NCI-H345 (cell line): ENCODE measurements at regions not wholly inside any gene's neighbourhood (a gene's known extent, or its start where the extent isn't known, plus 50 kb on each side); places are given as distances from the start of the nearest gene placed in this dataset.

Experiments
- DNase-seq: peaks from one replicate; lab custom pipeline; 2025; lab: John Stamatoyannopoulos, UW

- DNase-seq = no peak
Observed at GRCh38 chr1:239263801-239264200, 122.6 kb upstream of the CHRM3 start.

DNA sequence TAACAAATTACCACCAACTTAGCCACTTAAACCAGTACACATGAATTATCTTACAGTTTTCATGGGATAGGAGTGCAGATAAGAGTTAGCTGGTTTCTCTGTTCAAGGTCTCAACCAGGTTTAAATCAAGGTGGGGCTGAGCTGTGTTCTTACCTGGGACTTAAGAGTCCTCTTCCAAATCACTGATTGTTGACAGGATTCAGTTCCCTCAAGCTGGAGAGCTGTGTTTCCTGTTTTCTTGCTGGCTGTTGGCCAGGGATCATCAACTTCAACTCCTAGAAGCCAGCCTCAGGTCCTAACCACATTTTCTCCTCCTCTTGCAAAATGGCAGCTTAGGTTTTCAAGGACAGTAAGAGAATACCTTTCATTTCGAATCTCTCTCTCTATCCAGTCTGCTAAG, 123.8 kb upstream of the CHRM3 start:
- no peak for DNase-seq

- DNase-seq = no peak
Observed at GRCh38 chr1:239261521-239261920, 124.8 kb upstream of the CHRM3 start.

- DNase-seq = no peak
Observed at GRCh38 chr1:239260842-239261241, 125.5 kb upstream of the CHRM3 start.

GRCh38 chr1:239255628-239256160, 130.7 kb upstream of the CHRM3 start:
- DNase-seq = no peak

- DNase-seq = no peak
Observed at GRCh38 chr1:239254999-239255398, 131.4 kb upstream of the CHRM3 start.

GRCh38 chr1:239253032-239253431, 133.3 kb upstream of the CHRM3 start:
- DNase-seq = no peak

- no peak for DNase-seq
Observed at GRCh38 chr1:239250353-239251035, 135.9 kb upstream of the CHRM3 start.

DNA sequence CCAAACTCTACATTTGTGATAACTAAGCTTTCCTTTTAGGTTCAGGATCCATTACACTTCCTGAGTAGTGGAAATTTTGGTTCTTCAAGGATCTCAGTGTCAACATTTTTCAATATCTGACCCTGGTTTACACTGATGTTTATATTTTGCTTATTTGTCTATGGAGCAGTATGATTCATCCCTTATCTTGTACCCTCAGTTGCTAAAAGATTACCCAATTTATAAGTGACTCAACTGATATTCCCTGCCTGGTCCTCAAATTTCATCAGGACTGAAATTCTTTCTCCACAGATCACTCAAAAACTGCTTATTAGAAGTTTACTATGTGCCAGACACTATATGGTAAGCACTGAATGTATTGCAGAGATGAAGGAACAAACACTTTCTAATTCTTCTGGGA, 139.1 kb upstream of the CHRM3 start:
- DNase-seq = no peak

DNA sequence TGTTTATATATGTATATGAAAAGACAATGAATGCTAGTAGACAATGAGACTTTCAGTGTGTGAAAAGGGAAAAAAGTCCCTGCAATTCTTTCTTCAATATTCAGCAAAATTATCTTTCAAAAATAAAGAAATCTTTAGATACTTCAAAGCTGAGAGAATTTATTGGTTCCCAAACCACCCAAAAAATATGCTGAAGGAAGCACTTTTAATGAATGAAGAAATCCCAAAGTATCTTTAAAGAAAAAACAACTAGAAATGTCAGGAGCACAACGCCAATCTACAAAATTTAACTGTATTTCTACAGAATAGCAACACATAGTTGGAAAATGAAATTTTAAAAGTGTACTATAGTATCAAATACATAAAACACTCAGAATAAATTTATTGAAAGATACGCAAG, 142.3 kb upstream of the CHRM3 start:
- DNase-seq = no peak

- no peak for DNase-seq
Observed at GRCh38 chr1:239243006-239243405, 143.4 kb upstream of the CHRM3 start.

- DNase-seq = no peak
Observed at GRCh38 chr1:239242404-239242803, 144.0 kb upstream of the CHRM3 start.

- DNase-seq = no peak
Observed at GRCh38 chr1:239240736-239241135, 145.6 kb upstream of the CHRM3 start.

- DNase-seq = no peak
Observed at GRCh38 chr1:239239529-239239928, 146.8 kb upstream of the CHRM3 start.

DNA sequence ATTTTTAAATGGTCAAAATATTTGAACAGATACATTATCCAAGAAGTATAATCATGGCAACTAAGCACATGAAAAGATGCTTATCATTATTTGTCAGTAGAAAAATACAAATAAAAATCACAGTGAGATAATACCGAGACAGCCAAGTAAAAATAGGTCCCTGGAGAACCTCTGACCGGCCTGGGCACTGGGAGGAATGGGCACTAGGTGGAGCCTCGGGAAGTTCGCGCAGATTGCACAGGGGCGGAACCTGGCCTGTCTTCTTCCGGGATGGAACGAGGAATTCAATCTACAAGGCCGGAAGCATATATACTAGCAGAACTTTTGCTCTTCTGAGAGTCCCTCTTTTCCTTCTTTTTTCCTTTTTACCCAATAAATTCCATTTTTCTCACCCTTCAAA, 148.5 kb upstream of the CHRM3 start:
- DNase-seq = no peak

GRCh38 chr1:239233626-239234025, 152.7 kb upstream of the CHRM3 start:
- no peak for DNase-seq

DNA sequence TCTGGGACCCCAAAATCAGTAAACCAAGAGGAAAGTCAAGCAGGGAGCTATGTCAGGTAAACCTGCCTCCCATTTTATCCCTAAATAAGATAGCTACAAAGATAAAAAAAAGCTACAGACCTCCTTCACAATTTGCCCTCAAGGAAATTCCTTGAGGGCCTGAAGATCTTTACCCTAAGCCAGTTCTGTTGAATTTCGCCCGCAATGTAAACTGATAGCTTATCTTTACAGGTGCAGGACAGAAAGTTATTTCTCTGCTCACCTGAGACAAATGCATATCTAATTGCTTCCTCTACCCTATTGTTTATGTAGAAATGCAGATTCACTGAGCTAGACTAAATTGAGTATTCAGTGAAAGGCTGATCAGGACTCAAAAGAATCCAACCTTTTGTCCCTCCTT, 153.4 kb upstream of the CHRM3 start:
- DNase-seq = no peak

DNA sequence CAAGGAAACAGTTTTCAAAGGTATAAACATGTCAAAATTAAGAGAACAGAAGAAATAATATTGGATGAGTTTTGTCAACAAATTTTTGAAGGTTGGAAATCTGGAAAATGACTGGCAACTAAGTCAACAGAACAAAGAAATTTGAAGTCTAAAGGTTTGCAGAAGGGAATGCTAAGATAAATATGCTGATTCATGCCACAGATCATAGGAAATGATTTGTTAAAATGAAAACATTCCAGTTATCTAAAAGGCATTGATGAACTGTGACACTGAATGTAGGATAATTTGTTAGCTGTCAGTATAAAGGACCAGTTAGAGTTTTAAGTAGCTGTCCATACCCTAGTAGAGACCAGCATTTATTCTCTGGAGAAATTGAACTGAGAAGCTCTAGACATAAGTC, 157.9 kb upstream of the CHRM3 start:
- DNase-seq = no peak

DNA sequence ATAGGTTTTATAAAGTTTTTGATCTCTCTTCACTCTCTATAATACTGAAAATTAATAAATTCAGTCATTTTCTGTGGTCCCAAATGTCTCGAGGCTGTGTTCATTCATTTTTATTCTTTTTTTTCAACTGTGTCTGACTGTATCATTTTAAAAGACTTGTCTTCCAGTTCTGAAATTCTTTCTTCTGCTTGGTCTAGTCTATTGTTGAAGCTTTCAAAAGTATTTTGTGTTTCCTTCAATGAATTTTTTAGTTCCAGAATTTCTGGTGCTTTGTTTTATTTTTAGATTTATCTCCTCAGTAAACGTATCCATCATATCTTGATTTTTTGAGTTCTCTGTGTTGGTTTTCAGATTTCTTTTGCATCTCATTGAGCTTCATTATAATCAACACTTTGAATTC, 161.0 kb upstream of the CHRM3 start:
- DNase-seq = no peak

GRCh38 chr1:239224100-239224499, 162.3 kb upstream of the CHRM3 start:
- DNase-seq = no peak

DNA sequence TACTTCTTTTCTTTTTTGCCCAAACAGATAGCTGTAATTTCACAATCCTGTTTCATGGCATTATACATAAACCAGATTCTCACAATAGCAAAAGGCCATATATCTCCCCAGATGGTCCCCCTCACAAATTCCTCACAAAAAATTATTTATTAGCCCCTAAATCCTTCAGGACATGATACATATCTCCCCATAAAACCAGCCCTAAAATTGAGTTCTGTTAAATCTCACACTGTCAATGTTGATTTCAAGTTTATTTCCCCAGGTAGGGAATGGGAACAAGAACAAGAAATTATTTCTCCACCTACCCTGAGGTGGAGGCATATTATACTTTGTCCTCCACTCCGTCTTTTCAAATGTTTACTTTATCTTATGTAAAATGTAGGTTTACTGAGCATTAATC, 163.4 kb upstream of the CHRM3 start:
- no peak for DNase-seq

GRCh38 chr1:239221656-239222055, 164.7 kb upstream of the CHRM3 start:
- DNase-seq = no peak

- no peak for DNase-seq
Observed at GRCh38 chr1:239219679-239220078, 166.7 kb upstream of the CHRM3 start.

DNA sequence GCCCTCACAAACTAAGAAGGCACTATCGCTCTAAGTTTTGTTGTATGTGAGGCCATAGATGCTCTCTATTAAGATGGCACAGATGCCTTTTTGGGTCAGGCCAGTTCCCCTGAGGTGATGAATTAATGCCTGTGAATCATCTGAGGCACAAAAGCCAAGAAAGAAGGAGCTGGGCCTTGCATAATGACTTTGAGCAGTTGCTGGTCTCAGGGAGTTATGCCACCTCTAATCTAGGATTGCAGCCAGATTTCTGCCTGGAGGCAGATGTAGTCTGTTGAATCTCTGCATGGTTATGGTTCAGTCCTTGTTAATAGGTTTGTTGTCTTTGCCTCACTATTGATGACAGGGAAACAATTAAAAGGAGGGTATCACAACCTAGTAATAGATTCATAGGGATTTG, 168.1 kb upstream of the CHRM3 start:
- no peak for DNase-seq
